GM13976 (cell line): ENCODE measurements at regions not wholly inside any gene's neighbourhood (a gene's known extent, or its start where the extent isn't known, plus 50 kb on each side); places are given as distances from the start of the nearest gene placed in this dataset.

Source experiments
- DNase-seq: peaks from one replicate; pipeline ENCODE4 v3.0.0; 2012; ENCODE audit warnings: low spot score
- CTCF ChIP-seq: IDR thresholded peaks from 2 replicates; pipeline ENCODE4 v1.5.1; 2012; ENCODE audit warnings: borderline replicate concordance, mild to moderate bottlenecking; ENCODE audit not compliant: insufficient read depth; ENCODE audit errors: extremely low read depth, missing control alignments, control extremely low read depth
- in situ Hi-C: fragments of 300-500 bp; cut with MboI; formaldehyde crosslinking; loops from one replicate; pipeline ENCODE4 v1.12.0; 2022; ENCODE audit warnings: low sequenced_read_pairs, mixed read lengths, inconsistent platforms; ENCODE audit not compliant: unreplicated experiment

DNA sequence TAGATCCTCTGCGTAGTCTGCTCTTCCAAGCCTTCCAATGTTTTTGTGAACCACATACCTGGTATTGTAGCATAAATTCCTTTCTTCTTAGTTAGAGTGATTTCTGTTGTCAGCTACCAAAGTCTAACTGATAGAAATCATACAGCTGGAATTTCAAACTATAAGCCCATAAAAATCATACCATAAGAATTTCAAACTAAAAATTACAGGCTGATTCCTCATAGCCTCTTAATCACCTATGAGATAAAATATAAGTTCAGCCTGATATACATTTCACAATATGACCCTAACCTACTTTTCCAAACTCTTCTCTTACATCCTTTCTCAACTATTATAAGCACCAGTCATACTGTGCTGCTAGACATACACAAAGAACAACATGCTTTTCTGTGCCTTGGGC, 64.8 kb downstream of the PTHLH start:
- no peak for DNase-seq
- no peak for TF ChIP-seq CTCF
- in situ Hi-C loops: no loop called here

DNA sequence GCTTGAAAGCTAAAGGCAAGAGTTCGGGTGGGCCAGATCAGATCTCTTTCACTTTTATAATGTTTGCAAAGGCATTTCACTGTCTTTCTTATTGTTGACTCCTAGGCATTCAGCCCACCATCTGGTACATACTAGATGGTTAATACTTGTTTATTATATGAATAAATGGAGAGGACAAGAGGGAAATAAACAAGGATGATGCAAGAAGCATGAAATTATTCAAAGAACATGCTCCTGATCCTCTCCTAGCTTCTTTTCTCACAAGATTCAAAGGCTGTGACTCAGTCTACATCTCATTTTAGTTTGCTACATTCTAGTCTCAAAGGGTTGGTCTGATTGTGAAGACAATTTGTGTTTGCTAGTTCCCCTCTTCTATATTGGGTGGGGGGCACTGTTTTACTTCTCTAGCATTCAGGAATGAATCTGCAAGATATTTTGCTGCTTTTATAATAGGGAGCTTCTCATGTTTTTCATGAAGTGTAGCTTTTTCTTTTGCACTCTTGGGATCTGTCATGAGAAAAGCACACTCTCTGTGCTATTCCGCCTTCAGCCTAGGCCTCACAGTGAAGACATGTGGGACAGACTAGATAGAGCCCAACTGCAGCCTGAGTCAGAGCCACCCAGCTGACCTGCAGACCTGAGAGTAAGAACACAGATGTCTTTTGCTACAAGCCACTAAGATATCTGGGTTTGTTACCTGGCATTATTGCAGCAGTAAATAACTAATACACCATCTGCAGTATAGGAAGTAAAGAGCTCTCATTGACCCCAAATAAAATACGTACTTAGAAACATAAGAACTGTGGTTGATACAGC, 65.7 kb downstream of the PTHLH start:
- in situ Hi-C loops: no loop called here

DNA sequence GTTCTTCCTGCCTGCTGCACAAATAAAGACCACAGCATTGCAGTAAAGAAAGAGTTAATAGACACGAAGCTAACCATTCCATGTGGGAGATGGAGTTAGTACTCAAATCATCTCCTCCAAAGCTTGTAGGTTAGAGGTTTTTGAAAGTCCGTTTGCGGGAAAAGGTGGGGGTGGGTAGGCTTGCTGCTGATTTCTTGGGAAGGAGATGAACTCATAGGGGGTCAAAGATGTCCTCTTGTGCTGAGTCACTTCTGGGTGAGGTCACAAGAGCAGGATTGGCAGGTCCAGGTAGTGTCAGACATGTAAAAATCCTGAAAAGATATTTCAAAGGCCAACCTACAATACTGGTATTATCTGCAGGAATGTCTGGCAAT, 66.4 kb downstream of the PTHLH start:
- no peak for DNase-seq
- in situ Hi-C loops: no loop called here
- no peak for TF ChIP-seq CTCF

More for the DNA sequence above, 65.7 kb downstream of the PTHLH start:
- no peak for TF ChIP-seq CTCF
- DNase-seq: no peak

DNA sequence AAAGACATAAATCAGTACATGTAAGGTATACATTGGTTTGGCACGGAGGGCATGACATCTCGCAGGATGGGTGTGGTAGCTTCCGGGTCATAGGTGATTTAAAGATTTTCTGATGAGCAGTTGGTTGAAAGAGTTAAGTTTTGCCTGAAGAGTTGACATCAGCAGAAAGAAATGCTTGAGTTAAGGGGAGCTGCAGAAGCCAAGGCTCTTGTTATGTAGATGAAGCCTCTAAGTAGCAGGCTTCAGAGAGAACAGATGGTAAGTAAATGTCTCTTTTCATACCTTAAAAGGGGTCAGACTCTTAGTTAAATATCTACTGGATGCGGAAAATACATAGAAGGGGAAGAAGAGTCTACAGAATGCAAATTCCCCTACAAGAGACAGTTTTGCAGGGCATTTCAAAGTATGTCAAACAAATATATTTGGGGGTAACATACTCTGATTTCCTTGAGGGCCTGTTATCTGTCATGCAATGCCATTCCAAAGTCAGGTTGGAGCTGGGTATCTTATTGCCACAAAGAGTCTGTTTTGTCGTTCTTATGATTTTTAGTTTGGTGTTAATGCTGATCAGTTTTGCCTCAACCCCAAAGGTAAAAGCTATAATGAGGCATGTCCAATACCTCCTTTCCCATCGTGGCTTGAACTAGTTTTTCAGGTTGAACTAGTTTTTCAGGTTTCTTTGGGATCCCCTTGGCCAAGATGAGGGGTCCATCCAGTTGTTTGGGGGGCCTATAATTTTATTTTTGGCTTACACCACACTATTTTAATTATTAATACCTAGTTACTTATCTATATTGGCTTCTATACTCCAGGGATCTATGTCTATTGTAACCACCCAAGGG, 67.0 kb downstream of the PTHLH start:
- TF ChIP-seq CTCF: no peak
- no peak for DNase-seq
- in situ Hi-C loops: no loop called here

DNA sequence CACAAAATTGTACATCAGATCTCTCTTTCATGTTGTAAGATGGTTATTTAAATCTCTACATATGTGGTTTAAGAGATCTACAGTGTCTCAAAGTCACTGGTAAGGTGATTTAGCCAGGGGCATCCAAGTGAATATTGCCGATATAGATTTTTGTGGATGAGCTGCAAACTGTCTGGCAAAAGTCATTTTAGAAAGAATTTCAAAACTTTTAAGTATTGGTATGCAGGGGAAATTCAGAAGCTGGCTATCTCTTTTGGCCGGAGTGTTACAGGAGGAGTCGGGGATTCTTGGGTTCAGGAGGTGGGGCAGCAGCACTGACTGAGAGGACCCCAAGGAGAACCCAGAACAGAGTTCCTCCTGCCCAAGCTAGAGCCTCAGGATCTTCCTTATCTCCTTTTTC, 69.9 kb downstream of the PTHLH start:
- TF ChIP-seq CTCF: no peak
- no peak for DNase-seq
- in situ Hi-C loops: no loop called here

DNA sequence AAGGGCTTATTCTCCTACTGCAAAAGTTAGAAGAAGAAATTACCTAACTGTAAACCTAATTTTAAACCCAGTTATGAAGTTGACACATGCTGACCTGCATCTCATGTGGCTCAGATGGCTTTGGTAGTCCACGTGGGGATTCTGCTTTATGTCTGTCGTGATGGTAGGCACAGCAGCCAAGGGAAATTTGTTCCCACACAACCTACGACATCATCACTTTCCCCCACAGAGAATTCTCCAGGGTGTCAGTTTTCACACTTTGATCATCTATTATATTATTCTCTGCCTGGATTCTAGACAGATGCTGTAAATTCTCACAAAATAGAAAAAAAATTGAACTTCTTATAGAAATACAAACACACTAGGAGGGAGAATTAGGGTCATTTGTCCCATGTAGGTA, 70.6 kb downstream of the PTHLH start:
- in situ Hi-C loops: no loop called here
- no peak for DNase-seq
- no peak for TF ChIP-seq CTCF
